B cell (primary cell): ENCODE measurements at regions not wholly inside any gene's neighbourhood (a gene's known extent, or its start where the extent isn't known, plus 50 kb on each side); places are given as distances from the start of the nearest gene placed in this dataset.

ENCODE experiments used
- ATAC-seq: fragments of 200-7000 bp; cut with Tn5 transposase; one replicate; pipeline ENCODE4 v1.10.0; 2021; ENCODE audit warnings: low read depth, mild to moderate bottlenecking, moderate number of reproducible peaks, moderate library complexity
- CTCF ChIA-PET: fragments of 350-600 bp; sonication (Branson Sonifier 250); formaldehyde crosslinking; loops from one replicate; lab custom pipeline; 2021; ENCODE audit warnings: antibody characterized with exemption, inconsistent platforms; lab: Charles Lee
- POLR2A ChIA-PET: fragments of 350-600 bp; sonication (Branson Sonifier 250); formaldehyde crosslinking; loops from one replicate; lab custom pipeline; 2021; ENCODE audit warnings: antibody characterized with exemption; lab: Charles Lee
- DNase-seq: peaks from one replicate; pipeline ENCODE4 v3.0.0; 2013
- H2AFZ ChIP-seq: 2 replicates; pipeline ENCODE4 v1.6.1; 2012; ENCODE audit warnings: mild to moderate bottlenecking, low read depth, low read length; ENCODE audit not compliant: insufficient read depth, poor library complexity, severe bottlenecking
- H3K27ac ChIP-seq, 2 donors: 1 replicate in 1 of 2; 2 replicates in 1 of 2; pipeline ENCODE4 v1.5.1; 2012 to 2013; ENCODE audit warnings: low read length in 2 of 2, mild to moderate bottlenecking in 2 of 2, moderate library complexity in 1 of 2
- H3K27me3 ChIP-seq, 4 experiments: fragments of 200-600 bp in 1 of 4; sonication (generic) in 1 of 4; replicated peaks in 1 of 4; 1 replicate in 2 of 4; 2 replicates in 2 of 4; pipeline versions ENCODE4 v1.6.1 to v1.7.0; 2013 to 2016; ENCODE audit warnings: low read length in 3 of 4, mild to moderate bottlenecking in 2 of 4, mixed read lengths in 1 of 4, moderate library complexity in 1 of 4; ENCODE audit not compliant: insufficient read depth in 4 of 4, control insufficient read depth in 3 of 4; ENCODE audit errors: control extremely low read depth in 1 of 4
- H3K36me3 ChIP-seq, 2 experiments: replicated peaks in 1 of 2; 1 replicate in 1 of 2; 2 replicates in 1 of 2; pipeline versions ENCODE4 v1.6.1 to v1.7.1; 2013; ENCODE audit warnings: low read length in 1 of 2; ENCODE audit not compliant: insufficient read depth in 2 of 2, control insufficient read depth in 1 of 2; ENCODE audit errors: control extremely low read depth in 1 of 2, extremely low read depth in 1 of 2
- H3K4me1 ChIP-seq, 2 donors: fragments of 200-600 bp in 1 of 2; sonication (generic) in 1 of 2; 1 replicate in 1 of 2; 2 replicates in 1 of 2; pipeline versions ENCODE4 v1.5.1 to v1.6.1; 2013 to 2017; ENCODE audit warnings: low read length in 2 of 2; ENCODE audit not compliant: control insufficient read depth in 2 of 2, insufficient read depth in 2 of 2
- H3K4me2 ChIP-seq: replicated peaks from 2 replicates; pipeline ENCODE3; 2012; ENCODE audit warnings: mild to moderate bottlenecking, low read depth, low read length; ENCODE audit not compliant: poor library complexity, severe bottlenecking
- H3K4me3 ChIP-seq, 5 experiments: fragments of 200-600 bp in 1 of 5; sonication (generic) in 1 of 5; 1 replicate in 3 of 5; 2 replicates in 2 of 5; pipeline versions ENCODE4 v1.5.1 to v1.7.0; 2011 to 2016; ENCODE audit warnings: low read length in 4 of 5, mild to moderate bottlenecking in 4 of 5, low read depth in 2 of 5, control low read depth in 1 of 5, moderate library complexity in 1 of 5; ENCODE audit not compliant: insufficient read depth in 1 of 5; ENCODE audit errors: control extremely low read depth in 1 of 5, extremely low read depth in 1 of 5
- H3K79me2 ChIP-seq: fragments of 200-600 bp; sonication (generic); one replicate; pipeline ENCODE4 v1.6.0; 2016; ENCODE audit warnings: low read length; ENCODE audit not compliant: control insufficient read depth, insufficient read depth
- H3K9ac ChIP-seq: fragments of 200-600 bp; sonication (generic); 2 replicates; pipeline ENCODE4 v1.6.1; 2017; ENCODE audit warnings: mild to moderate bottlenecking, low read length, moderate library complexity
- H3K9me3 ChIP-seq, 3 donors: one replicate each; pipeline versions ENCODE4 v1.6.1 to v1.7.1; 2013; ENCODE audit warnings: low read length in 2 of 3; ENCODE audit not compliant: control insufficient read depth in 2 of 3, insufficient read depth in 1 of 3; ENCODE audit errors: control extremely low read depth in 1 of 3
- H4K20me1 ChIP-seq: 2 replicates; pipeline ENCODE4 v1.6.0; 2012; ENCODE audit warnings: mild to moderate bottlenecking, low read length; ENCODE audit not compliant: insufficient read depth, control insufficient read depth, poor library complexity, severe bottlenecking
- H3K27ac Mint-ChIP-seq: one replicate; pipeline ENCODE4 v1.8.0; 2021; ENCODE audit warnings: mixed read lengths
- H3K27me3 Mint-ChIP-seq: one replicate; pipeline ENCODE4 v1.8.0; 2021; ENCODE audit warnings: mixed read lengths
- H3K4me1 Mint-ChIP-seq: one replicate; pipeline ENCODE4 v1.8.0; 2021; ENCODE audit warnings: mixed read lengths
- H3K4me3 Mint-ChIP-seq: one replicate; pipeline ENCODE4 v1.8.0; 2021; ENCODE audit warnings: mixed read lengths
- H3K9me3 Mint-ChIP-seq: one replicate; pipeline ENCODE4 v1.8.0; 2022; ENCODE audit warnings: mixed read lengths; ENCODE audit not compliant: insufficient read depth
- CTCF ChIP-seq: fragments of 200-600 bp; IDR thresholded peaks from one replicate; pipeline ENCODE4 v1.8.0; 2022; ENCODE audit warnings: antibody characterized with exemption, mild to moderate bottlenecking
- EZH2 ChIP-seq: IDR thresholded peaks from 2 replicates; pipeline ENCODE4 v1.6.1; 2012; ENCODE audit warnings: borderline replicate concordance, low read depth, mild to moderate bottlenecking, moderate library complexity, low read length; ENCODE audit not compliant: insufficient read depth, poor library complexity, severe bottlenecking
- WGBS: methylation state at CpG from one replicate; pipeline ENCODE4 v1.1.5; 2013; ENCODE audit warnings: missing lambda C conversion rate; ENCODE audit not compliant: insufficient coverage; 5-methylcytosine and 5-hydroxymethylcytosine counted together
- intact Hi-C: fragments of 100-400 bp; cut with micrococcal nuclease; formaldehyde crosslinking; loops from one replicate; pipeline ENCODE4 v1.10.0; 2022

- no peak overlapping the region for H3K9ac ChIP-seq
- no peak overlapping the region for H3K4me2 ChIP-seq
- POLR2A ChIA-PET = no interaction called here
- H3K4me3 Mint-ChIP-seq = no peak overlapping the region
- H3K4me3 ChIP-seq = no peak overlapping the region
- H3K9me3 ChIP-seq = no peaks in the 10 kb centered on the region
- no peaks in the 10 kb centered on the region for H3K79me2 ChIP-seq
- WGBS = no CpG with 5 or more reads among the region's 1 CpG
- H3K27ac Mint-ChIP-seq = no peak overlapping the region
- TF ChIP-seq EZH2 (no peak), CTCF (no peak)
- H3K9me3 Mint-ChIP-seq = peaks cover 2% of the 10 kb centered on the region
- H3K4me1 Mint-ChIP-seq = no peaks in the 10 kb centered on the region
- H3K27ac ChIP-seq = no peak overlapping the region
- H3K27me3 Mint-ChIP-seq = no peaks in the 10 kb centered on the region
- intact Hi-C loops = no loop called here
- H3K27me3 ChIP-seq = no peaks in the 10 kb centered on the region
- ATAC-seq = no peak
- H4K20me1 ChIP-seq = no peaks in the 10 kb centered on the region
- no peaks in the 10 kb centered on the region for H3K4me1 ChIP-seq
- CTCF ChIA-PET = no interaction called here
- DNase-seq = no peak
- no peaks in the 10 kb centered on the region for H3K36me3 ChIP-seq
- no peak overlapping the region for H2AFZ ChIP-seq
Observed at GRCh38 chr13:73278186-73278585, 219.4 kb downstream of the KLF5 start.

- H3K27me3 ChIP-seq = no peaks in the 10 kb centered on the region
- Mint-ChIP-seq H3K4me3 (no peak overlapping the region), H3K9me3 (peaks cover 2% of the 10 kb centered on the region), H3K27me3 (no peaks in the 10 kb centered on the region), H3K4me1 (no peaks in the 10 kb centered on the region), H3K27ac (no peak overlapping the region)
- H3K36me3 ChIP-seq = no peaks in the 10 kb centered on the region
- CTCF ChIA-PET = no interaction called here
- no peaks in the 10 kb centered on the region for H3K4me1 ChIP-seq
- no peak overlapping the region for H3K9ac ChIP-seq
- H3K4me2 ChIP-seq = no peak overlapping the region
- ATAC-seq (no peak), DNase-seq (no peak)
- H2AFZ ChIP-seq = no peak overlapping the region
- intact Hi-C loops = no loop called here
- no peaks in the 10 kb centered on the region for H3K79me2 ChIP-seq
- H3K4me3 ChIP-seq = no peak overlapping the region
- H3K9me3 ChIP-seq = peaks cover 0 to 1% (median 0%) of the 10 kb centered on the region in 3 donors
- no peak overlapping the region for H3K27ac ChIP-seq
- POLR2A ChIA-PET = no interaction called here
- TF ChIP-seq CTCF = no peak
- TF ChIP-seq EZH2 = no peak
- no CpG with 5 or more reads among the region's 3 CpGs for WGBS
- no peaks in the 10 kb centered on the region for H4K20me1 ChIP-seq
Observed at GRCh38 chr13:73275163-73275562, 216.4 kb downstream of the KLF5 start.
